IMR-90 (cell line): ENCODE measurements at regions not wholly inside any gene's neighbourhood (a gene's known extent, or its start where the extent isn't known, plus 50 kb on each side); places are given as distances from the start of the nearest gene placed in this dataset.

Experiments used
- CTCF ChIP-seq: conservative IDR thresholded peaks from 2 replicates; pipeline ENCODE4 v1.5.1; 2012; ENCODE audit warnings: mild to moderate bottlenecking, low read depth, low read length, improper control_type of control experiment
- MAFK ChIP-seq: IDR thresholded peaks from 2 replicates; pipeline ENCODE4 v1.6.1; 2012; ENCODE audit warnings: low read depth, low read length, improper control_type of control experiment
- MXI1 ChIP-seq: IDR thresholded peaks from 2 replicates; pipeline ENCODE4 v1.6.1; 2012; ENCODE audit warnings: low read depth, mild to moderate bottlenecking, low read length, moderate library complexity, borderline replicate concordance
- POLR2A ChIP-seq: IDR thresholded peaks from 2 replicates; pipeline ENCODE4 v1.6.1; 2012; ENCODE audit warnings: mild to moderate bottlenecking, low read depth, low read length
- RFX5 ChIP-seq: IDR thresholded peaks from 2 replicates; pipeline ENCODE4 v1.8.0; 2012; ENCODE audit warnings: low read depth, mild to moderate bottlenecking, low read length, moderate library complexity
- SMC3 ChIP-seq: fragments of 150-350 bp; IDR thresholded peaks from 2 replicates; pipeline ENCODE4 v1.6.1; 2016; ENCODE audit warnings: low read depth, mild to moderate bottlenecking, antibody characterized with exemption, low read length, moderate library complexity

GRCh38 chr19:34575206-34575605, 93.6 kb downstream of the WTIP start:
- TF ChIP-seq CTCF (no peak), POLR2A (no peak), MXI1 (no peak), RFX5 (no peak), MAFK (no peak), SMC3 (no peak)
